RWPE1 (cell line): ENCODE measurements at regions not wholly inside any gene's neighbourhood (a gene's known extent, or its start where the extent isn't known, plus 50 kb on each side); places are given as distances from the start of the nearest gene placed in this dataset.

Experiments used
- CTCF ChIA-PET: fragments of 350-600 bp; sonication (Branson Sonifier 250); formaldehyde crosslinking; extraction: SDS; loops from one replicate; lab custom pipeline; 2021; lab: Yijun Ruan, JAX
- POLR2A ChIA-PET: fragments of 400-600 bp; formaldehyde crosslinking; extraction: SDS; loops from one replicate; lab custom pipeline; 2020; ENCODE audit warnings: antibody characterized with exemption; ENCODE audit not compliant: low non-redundant PET; lab: Yijun Ruan, JAX
- DNase-seq: peaks from one replicate; pipeline ENCODE4 v3.0.0; 2012; ENCODE audit warnings: low spot score
- H3K27ac ChIP-seq: fragments of 450-650 bp; 2 replicates; pipeline ENCODE4 v1.5.1; 2017
- CTCF ChIP-seq: fragments of 450-650 bp; conservative IDR thresholded peaks from 2 replicates; pipeline ENCODE4 v1.5.1; 2017; ENCODE audit warnings: low read depth, mild to moderate bottlenecking

- ChIA-PET POLR2A (no interaction called here), CTCF (no interaction called here)
- no peak for DNase-seq
- H3K27ac ChIP-seq = no peak overlapping the region
- TF ChIP-seq CTCF = no peak
These were observed 833.4 kb upstream of the GOT2 start for GRCh38 chr16:59567496-59567895.

GRCh38 chr16:59566446-59566845, 832.3 kb upstream of the GOT2 start:
- POLR2A ChIA-PET = no interaction called here
- no peak overlapping the region for H3K27ac ChIP-seq
- no peak for DNase-seq
- CTCF ChIA-PET = no interaction called here
- no peak for TF ChIP-seq CTCF

- POLR2A ChIA-PET = no interaction called here
- H3K27ac ChIP-seq = no peak overlapping the region
- no peak for TF ChIP-seq CTCF
- DNase-seq = no peak
- CTCF ChIA-PET = interaction anchor here (0.7 kb wide), 1 partner anchor 109 kb away, joined by 3 read pairs; no protein-coding TSS in a partner anchor
These were observed 824.6 kb upstream of the GOT2 start for GRCh38 chr16:59558679-59559078.

- ChIA-PET CTCF (no interaction called here), POLR2A (no interaction called here)
- H3K27ac ChIP-seq = no peak overlapping the region
- DNase-seq = no peak
- TF ChIP-seq CTCF = no peak
These were observed 818.0 kb upstream of the GOT2 start for GRCh38 chr16:59552164-59552563.

GRCh38 chr16:59545721-59546120, 811.6 kb upstream of the GOT2 start:
- H3K27ac ChIP-seq = no peak overlapping the region
- CTCF ChIA-PET = no interaction called here
- TF ChIP-seq CTCF = no peak
- POLR2A ChIA-PET = no interaction called here
- no peak for DNase-seq

- DNase-seq = peak; percentile 40
- POLR2A ChIA-PET = no interaction called here
- H3K27ac ChIP-seq = no peak overlapping the region
- TF ChIP-seq CTCF = no peak
- CTCF ChIA-PET = no interaction called here
These were observed 809.5 kb upstream of the GOT2 start for GRCh38 chr16:59543641-59544040.

GRCh38 chr16:59540621-59541020, 806.5 kb upstream of the GOT2 start:
- no peak for TF ChIP-seq CTCF

More at GRCh38 chr16:59540621-59541020, 806.5 kb upstream of the GOT2 start:
- POLR2A ChIA-PET = no interaction called here
- H3K27ac ChIP-seq = no peak overlapping the region
- CTCF ChIA-PET = interaction anchor here (0.6 kb wide), 1 partner anchor 751 kb away, joined by 3 read pairs; no protein-coding TSS in a partner anchor
- no peak for DNase-seq
